Thoracic aorta (tissue), 2 donors: ENCODE measurements at regions not wholly inside any gene's neighbourhood (a gene's known extent, or its start where the extent isn't known, plus 50 kb on each side); places are given as distances from the start of the nearest gene placed in this dataset.

Source experiments
- ATAC-seq: fragments of 150-250 bp; one replicate; pipeline ENCODE4 v1.8.0; 2017; ENCODE audit warnings: low read depth; ENCODE audit not compliant: insufficient number of reproducible peaks, low FRiP score
- DNase-seq: peaks from one replicate; pipeline ENCODE4 v3.0.0-alpha.2; 2020; ENCODE audit warnings: low spot score
- H3K27ac ChIP-seq, 2 donors: fragments of 200-600 bp; sonication (generic); 1 replicate in 1 of 2; 2 replicates in 1 of 2; pipeline ENCODE4 v1.5.1; 2016; ENCODE audit warnings: mild to moderate bottlenecking in 2 of 2, moderate library complexity in 2 of 2
- H3K27me3 ChIP-seq: fragments of 200-600 bp; sonication (generic); replicated peaks from 2 replicates; pipeline ENCODE4 v1.6.0; 2016; ENCODE audit warnings: mild to moderate bottlenecking; ENCODE audit not compliant: insufficient read depth
- H3K36me3 ChIP-seq: fragments of 200-600 bp; sonication (generic); one replicate; pipeline ENCODE4 v1.5.1; 2016
- H3K4me1 ChIP-seq, 2 donors: fragments of 200-600 bp; sonication (generic); 1 replicate in 1 of 2; 2 replicates in 1 of 2; pipeline versions ENCODE4 v1.5.1 to v1.6.0; 2016; ENCODE audit warnings: low read depth in 2 of 2, mild to moderate bottlenecking in 1 of 2; ENCODE audit not compliant: control insufficient read depth in 1 of 2
- H3K4me3 ChIP-seq: fragments of 200-600 bp; sonication (generic); 2 replicates; pipeline ENCODE4 v1.5.1; 2016; ENCODE audit warnings: mild to moderate bottlenecking
- H3K9me3 ChIP-seq: fragments of 200-600 bp; sonication (generic); 2 replicates; pipeline ENCODE4 v1.5.1; 2016
- TF ChIP-seq, protein P1 (sequence below): fragments of 200-600 bp; sonication (generic); IDR thresholded peaks from one replicate; pipeline ENCODE4 v1.5.1; 2019; ENCODE audit warnings: antibody characterized with exemption

- no peak overlapping the region for H3K27ac ChIP-seq
- DNase-seq: no peak
- TF ChIP-seq, protein P1, sequence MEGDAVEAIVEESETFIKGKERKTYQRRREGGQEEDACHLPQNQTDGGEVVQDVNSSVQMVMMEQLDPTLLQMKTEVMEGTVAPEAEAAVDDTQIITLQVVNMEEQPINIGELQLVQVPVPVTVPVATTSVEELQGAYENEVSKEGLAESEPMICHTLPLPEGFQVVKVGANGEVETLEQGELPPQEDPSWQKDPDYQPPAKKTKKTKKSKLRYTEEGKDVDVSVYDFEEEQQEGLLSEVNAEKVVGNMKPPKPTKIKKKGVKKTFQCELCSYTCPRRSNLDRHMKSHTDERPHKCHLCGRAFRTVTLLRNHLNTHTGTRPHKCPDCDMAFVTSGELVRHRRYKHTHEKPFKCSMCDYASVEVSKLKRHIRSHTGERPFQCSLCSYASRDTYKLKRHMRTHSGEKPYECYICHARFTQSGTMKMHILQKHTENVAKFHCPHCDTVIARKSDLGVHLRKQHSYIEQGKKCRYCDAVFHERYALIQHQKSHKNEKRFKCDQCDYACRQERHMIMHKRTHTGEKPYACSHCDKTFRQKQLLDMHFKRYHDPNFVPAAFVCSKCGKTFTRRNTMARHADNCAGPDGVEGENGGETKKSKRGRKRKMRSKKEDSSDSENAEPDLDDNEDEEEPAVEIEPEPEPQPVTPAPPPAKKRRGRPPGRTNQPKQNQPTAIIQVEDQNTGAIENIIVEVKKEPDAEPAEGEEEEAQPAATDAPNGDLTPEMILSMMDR: no peak
Measured at GRCh38 chr5:36438765-36439561, 137.3 kb upstream of the RANBP3L start.

GRCh38 chr5:36440300-36440699 is 138.6 kb upstream of the RANBP3L start:
- no peaks in the 10 kb centered on the region for H3K27me3 ChIP-seq
- H3K36me3 ChIP-seq: no peaks in the 10 kb centered on the region
- ATAC-seq (no peak), DNase-seq (no peak)
- TF ChIP-seq, protein P1: no peak
- H3K4me3 ChIP-seq: no peak overlapping the region
- peaks cover 9 to 18% of the 10 kb centered on the region in 2 donors for H3K4me1 ChIP-seq
- H3K27ac ChIP-seq: no peak overlapping the region
- no peaks in the 10 kb centered on the region for H3K9me3 ChIP-seq

More at GRCh38 chr5:36438765-36439561, 137.3 kb upstream of the RANBP3L start:
- no peak overlapping the region for H3K4me3 ChIP-seq
- H3K36me3 ChIP-seq: no peaks in the 10 kb centered on the region
- peaks cover 0 to 4% of the 10 kb centered on the region in 2 donors for H3K4me1 ChIP-seq
- no peak for ATAC-seq
- H3K27me3 ChIP-seq: no peaks in the 10 kb centered on the region
- no peaks in the 10 kb centered on the region for H3K9me3 ChIP-seq

DNA sequence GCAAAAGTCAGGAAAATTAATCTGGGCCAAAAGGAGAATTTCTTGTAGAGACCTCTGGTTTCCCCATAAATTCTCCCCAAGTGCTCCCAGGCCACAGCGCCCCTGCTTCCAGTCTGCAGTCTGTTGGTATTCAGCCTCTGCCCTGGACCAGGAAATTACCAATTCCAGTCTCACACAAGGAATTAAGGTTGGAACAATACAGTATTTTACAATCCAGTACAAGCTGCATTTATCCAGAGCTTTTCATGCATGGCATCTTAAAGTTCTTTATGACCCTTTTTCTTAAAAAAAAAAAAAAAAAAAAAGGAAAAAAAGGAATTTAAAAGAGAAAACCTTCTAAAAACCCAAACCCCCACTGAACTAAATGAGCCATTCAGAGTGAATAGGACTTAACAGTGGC is 139.6 kb upstream of the RANBP3L start:
- Histone ChIP-seq H3K36me3 (no peaks in the 10 kb centered on the region), H3K4me3 (no peak overlapping the region), H3K27ac (no peak overlapping the region), H3K4me1 (peaks cover 9 to 18% of the 10 kb centered on the region in 2 donors), H3K27me3 (no peaks in the 10 kb centered on the region), H3K9me3 (no peaks in the 10 kb centered on the region)
- no peak for ATAC-seq
- DNase-seq: no peak
- TF ChIP-seq, protein P1: no peak

DNA sequence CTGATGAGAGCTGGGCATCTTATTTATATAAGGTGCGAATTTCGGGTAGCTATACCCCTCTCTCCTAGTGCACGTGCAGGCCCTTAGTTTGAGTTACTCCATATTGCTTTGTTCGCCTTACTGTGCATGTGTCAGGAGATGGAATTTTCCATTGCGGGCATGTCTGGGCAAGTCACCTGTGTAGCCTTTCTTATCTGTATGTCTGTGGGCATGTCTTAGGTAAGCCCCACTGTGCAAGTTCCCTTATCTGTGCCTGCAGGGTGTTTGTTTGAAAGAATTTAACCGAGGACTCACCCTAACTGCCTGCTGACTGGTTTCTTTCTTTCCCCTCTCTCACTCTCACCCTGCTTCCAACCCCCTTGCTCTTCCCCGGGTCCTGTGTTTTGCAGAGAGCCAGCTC is 140.7 kb upstream of the RANBP3L start:
- no peaks in the 10 kb centered on the region for H3K27me3 ChIP-seq
- ATAC-seq (no peak), DNase-seq (no peak)
- no peaks in the 10 kb centered on the region for H3K36me3 ChIP-seq
- no peaks in the 10 kb centered on the region for H3K9me3 ChIP-seq
- H3K27ac ChIP-seq: no peak overlapping the region
- peaks cover 9 to 18% of the 10 kb centered on the region in 2 donors for H3K4me1 ChIP-seq
- no peak overlapping the region for H3K4me3 ChIP-seq
- TF ChIP-seq, protein P1: no peak

GRCh38 chr5:36442796-36443195 is 141.1 kb upstream of the RANBP3L start:
- Histone ChIP-seq H3K36me3 (no peaks in the 10 kb centered on the region), H3K27ac (no peak overlapping the region)
- ATAC-seq: no peak

More at GRCh38 chr5:36442796-36443195, 141.1 kb upstream of the RANBP3L start:
- Histone ChIP-seq H3K27me3 (no peaks in the 10 kb centered on the region), H3K4me1 (peaks cover 9 to 18% of the 10 kb centered on the region in 2 donors), H3K9me3 (no peaks in the 10 kb centered on the region), H3K4me3 (no peak overlapping the region)
- no peak for DNase-seq
- TF ChIP-seq, protein P1: no peak
